ENCODE measurements at regions not wholly inside any gene's neighbourhood (a gene's known extent, or its start where the extent isn't known, plus 50 kb on each side); places are given as distances from the start of the nearest gene placed in this dataset.

GRCh38 chr1:87689487-87689886 lies 360.8 kb downstream of the LMO4 start:
- H3K27ac ChIP-seq, result no peak overlapping the region
- no peak for DNase-seq
- H3K4me3 ChIP-seq, result no peak overlapping the region

GRCh38 chr1:87696483-87696882 lies 367.8 kb downstream of the LMO4 start:
- Histone ChIP-seq H3K9me3 (peaks cover 3% of the 10 kb centered on the region), H3K4me1 (no peaks in the 10 kb centered on the region), H3K27me3 (ENCODE audit: low read depth) (no peaks in the 10 kb centered on the region), H3K36me3 (no peaks in the 10 kb centered on the region), H3K4me3 (no peak overlapping the region), H3K27ac (no peak overlapping the region)
- ATAC-seq, result no peak
- no peak for TF ChIP-seq CTCF (IDR thresholded peaks at IDR 0.05)
- intact Hi-C loops (cut with DNase I), result no loop called here
- no peak for DNase-seq

More at GRCh38 chr1:87689487-87689886, 360.8 kb downstream of the LMO4 start:
- Histone ChIP-seq H3K4me1 (peaks cover 12% of the 10 kb centered on the region), H3K9me3 (no peaks in the 10 kb centered on the region), H3K36me3 (no peaks in the 10 kb centered on the region), H3K27me3 (ENCODE audit: low read depth) (no peaks in the 10 kb centered on the region)
- intact Hi-C loops (cut with DNase I), result no loop called here
- no peak for TF ChIP-seq CTCF (IDR thresholded peaks at IDR 0.05)
- ATAC-seq, result no peak

GRCh38 chr1:87702455-87702854 lies 373.8 kb downstream of the LMO4 start:
- peaks cover 21% of the 10 kb centered on the region for H3K9me3 ChIP-seq
- no peaks in the 10 kb centered on the region for H3K4me1 ChIP-seq
- no peak for ATAC-seq
- H3K4me3 ChIP-seq, result no peak overlapping the region
- intact Hi-C loops (cut with DNase I), result no loop called here
- TF ChIP-seq CTCF (IDR thresholded peaks at IDR 0.05), result no peak
- no peaks in the 10 kb centered on the region for H3K36me3 ChIP-seq
- no peak overlapping the region for H3K27ac ChIP-seq
- H3K27me3 ChIP-seq (ENCODE audit: low read depth), result no peaks in the 10 kb centered on the region
- no peak for DNase-seq

- Histone ChIP-seq H3K27me3 (ENCODE audit: low read depth) (no peaks in the 10 kb centered on the region), H3K4me3 (no peak overlapping the region), H3K4me1 (no peaks in the 10 kb centered on the region), H3K36me3 (no peaks in the 10 kb centered on the region), H3K27ac (no peak overlapping the region), H3K9me3 (peaks cover 21% of the 10 kb centered on the region)
- no peak for ATAC-seq
- intact Hi-C loops (cut with DNase I), result no loop called here
- no peak for TF ChIP-seq CTCF (IDR thresholded peaks at IDR 0.05)
- DNase-seq, result no peak
Observed at GRCh38 chr1:87705233-87705632, 376.6 kb downstream of the LMO4 start.

- DNase-seq, result no peak
- intact Hi-C loops (cut with DNase I), result no loop called here
- no peaks in the 10 kb centered on the region for H3K36me3 ChIP-seq
Observed at GRCh38 chr1:87706203-87706602, 377.5 kb downstream of the LMO4 start.

More at GRCh38 chr1:87706203-87706602, 377.5 kb downstream of the LMO4 start:
- TF ChIP-seq CTCF (IDR thresholded peaks at IDR 0.05), result no peak
- Histone ChIP-seq H3K27me3 (ENCODE audit: low read depth) (no peaks in the 10 kb centered on the region), H3K9me3 (peaks cover 21% of the 10 kb centered on the region), H3K4me1 (no peaks in the 10 kb centered on the region), H3K27ac (no peak overlapping the region), H3K4me3 (no peak overlapping the region)
- ATAC-seq, result no peak
